ENCODE measurements at regions not wholly inside any gene's neighbourhood (a gene's known extent, or its start where the extent isn't known, plus 50 kb on each side); places are given as distances from the start of the nearest gene placed in this dataset.

DNA sequence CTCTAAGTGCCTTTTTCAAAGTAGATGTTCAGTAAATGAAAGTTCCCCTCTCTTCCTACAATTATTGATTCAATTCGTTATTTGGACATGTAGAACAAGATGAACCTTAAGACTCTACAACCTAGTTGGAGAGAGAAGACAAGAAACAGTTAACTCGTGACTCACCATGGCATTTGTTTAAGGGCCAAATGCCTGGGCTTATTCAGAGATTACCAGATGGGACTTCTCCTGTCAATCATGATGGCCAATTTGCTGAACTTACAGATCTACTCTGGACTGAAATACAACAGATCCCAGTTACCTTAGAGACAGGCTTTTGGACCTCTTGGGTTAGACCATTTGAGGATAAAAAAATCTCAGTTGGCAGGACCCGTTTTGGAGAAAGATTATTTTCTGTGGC, 93.5 kb downstream of the C1orf94 start:
- no peak for DNase-seq

DNA sequence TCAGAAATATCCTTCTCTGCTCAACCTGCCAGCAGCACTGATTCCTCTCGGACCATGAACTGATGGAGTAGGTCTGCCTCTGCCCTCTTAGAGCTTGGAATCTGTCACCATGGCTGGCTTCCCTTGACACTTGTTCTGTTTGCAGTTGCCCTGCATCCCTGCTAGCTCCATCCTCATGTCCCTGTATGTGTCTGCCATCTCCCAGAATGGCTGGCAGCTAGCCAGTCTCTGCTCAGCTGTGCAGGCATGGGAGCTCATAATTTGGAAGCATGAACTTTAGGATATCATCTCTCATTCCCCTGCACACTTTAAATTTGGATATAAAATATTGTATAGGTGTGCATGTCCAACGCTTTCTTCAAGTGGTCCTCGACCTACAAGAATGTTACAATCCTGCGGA, 95.4 kb downstream of the C1orf94 start:
- no peak for DNase-seq

DNA sequence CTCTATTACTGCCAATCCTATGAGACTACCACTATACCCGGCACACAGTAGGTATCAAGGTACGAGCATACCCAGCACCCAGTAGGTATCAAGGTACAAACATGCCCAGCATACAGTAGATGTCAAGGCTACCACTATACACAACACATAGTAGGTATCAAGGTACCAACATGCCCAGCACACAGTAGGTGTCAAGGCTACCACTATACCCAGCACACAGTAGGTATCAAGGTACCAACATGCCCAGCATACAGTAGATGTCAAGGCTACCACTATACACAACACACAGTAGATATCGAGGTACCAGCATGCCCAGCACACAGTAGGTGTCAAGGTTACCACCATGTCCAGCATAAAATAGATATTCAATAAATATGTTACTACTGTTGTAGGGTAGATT, 98.4 kb downstream of the C1orf94 start:
- no peak for DNase-seq

- DNase-seq, result no peak
Measured at GRCh38 chr1:34276606-34277005, 99.9 kb downstream of the C1orf94 start.

- DNase-seq, result no peak
Measured at GRCh38 chr1:34277150-34277549, 100.4 kb downstream of the C1orf94 start.

GRCh38 chr1:34278211-34278610, 101.5 kb downstream of the C1orf94 start:
- DNase-seq, result no peak

DNA sequence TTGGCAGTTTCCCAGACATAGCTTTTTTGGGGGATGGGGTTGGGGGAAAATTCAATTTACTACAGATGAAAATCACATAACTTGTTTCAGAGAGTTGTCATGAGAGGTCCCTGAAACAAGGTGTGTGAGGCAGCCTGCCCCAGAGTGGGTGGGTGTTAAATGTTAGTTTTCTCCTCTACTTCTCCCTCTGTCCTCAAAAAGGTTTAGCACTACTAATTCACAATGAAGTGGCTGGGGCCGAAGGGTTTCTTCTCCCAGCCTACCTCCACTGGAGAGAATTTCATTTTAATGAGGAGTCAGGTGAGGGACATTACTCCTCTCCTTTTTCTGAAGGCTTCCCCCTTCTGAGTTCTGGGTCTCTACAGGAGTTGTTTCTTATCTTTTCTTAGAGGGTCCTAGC, 103.3 kb downstream of the C1orf94 start:
- no peak for DNase-seq

- no peak for DNase-seq
Measured at GRCh38 chr1:34280509-34280908, 103.8 kb downstream of the C1orf94 start.

- DNase-seq, result no peak
Measured at GRCh38 chr1:34283142-34283541, 106.4 kb downstream of the C1orf94 start.

- DNase-seq, result peak in 1 of 2 experiments; percentile 20
Measured at GRCh38 chr1:34286511-34286910, 109.8 kb downstream of the C1orf94 start.

GRCh38 chr1:34290831-34291230, 114.1 kb downstream of the C1orf94 start:
- no peak for DNase-seq

DNA sequence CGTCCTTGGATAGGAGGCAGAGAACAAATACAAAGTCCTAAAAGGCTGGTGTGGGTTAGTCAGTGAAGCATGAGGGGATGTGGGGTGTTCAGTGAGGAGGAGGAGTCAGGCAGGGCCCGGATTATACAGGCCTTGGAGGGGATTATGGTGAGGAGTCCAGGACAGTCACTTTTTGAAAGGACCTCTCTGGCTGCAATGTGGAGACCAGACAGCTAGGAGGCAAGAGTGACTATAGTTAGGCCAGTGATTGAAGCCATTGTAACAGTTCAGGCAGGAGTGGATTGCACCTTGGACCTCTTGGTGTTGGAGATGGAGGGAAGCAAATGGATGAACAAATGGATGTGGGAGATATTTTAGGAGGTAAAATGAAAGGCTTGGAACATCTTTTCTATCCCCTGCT, 115.8 kb downstream of the C1orf94 start:
- DNase-seq, result peak in 1 of 2 experiments; percentile 17

GRCh38 chr1:34296059-34296458, 119.4 kb downstream of the C1orf94 start:
- DNase-seq, result no peak

- DNase-seq, result no peak
Measured at GRCh38 chr1:34302798-34303197, 126.1 kb downstream of the C1orf94 start.

DNA sequence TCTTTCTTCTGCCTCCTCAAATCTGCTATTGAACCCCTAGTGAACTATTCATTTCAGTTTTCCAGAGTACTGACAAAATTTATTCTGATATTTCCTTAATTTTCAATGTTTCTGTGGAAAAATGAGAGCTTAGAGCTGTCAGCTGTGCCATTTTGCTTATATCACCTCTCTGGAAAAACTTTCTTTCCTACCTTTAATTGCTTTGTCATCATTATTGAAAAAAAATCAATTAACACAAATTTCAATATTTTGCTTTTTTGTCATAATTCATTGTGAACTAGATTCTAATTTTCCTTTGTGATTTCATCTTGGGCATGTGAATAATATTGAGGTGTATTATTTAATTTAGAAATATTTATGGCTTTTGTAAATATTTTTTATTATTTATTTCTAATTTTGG, 126.5 kb downstream of the C1orf94 start:
- DNase-seq, result no peak

DNA sequence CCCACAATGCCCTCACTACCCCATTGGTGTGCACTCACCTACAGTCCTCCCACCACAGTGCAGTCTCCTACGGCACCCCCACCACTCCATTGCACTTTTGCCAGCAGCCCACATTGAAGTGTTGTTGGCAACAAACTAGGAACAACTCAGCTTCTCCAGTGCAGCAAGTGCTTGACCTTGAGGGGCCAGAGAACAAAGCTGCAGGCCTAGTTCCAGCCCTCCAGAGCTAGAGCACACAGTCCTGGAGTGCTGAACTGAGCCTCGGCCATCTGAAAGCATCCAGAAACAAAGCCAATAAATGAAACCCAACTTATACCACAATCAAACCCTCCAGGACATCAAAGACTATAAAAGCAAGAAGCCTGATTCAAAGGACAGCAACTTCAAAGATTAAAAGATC, 129.9 kb downstream of the C1orf94 start:
- no peak for DNase-seq

- no peak for DNase-seq
Measured at GRCh38 chr1:34312359-34312758, 135.7 kb downstream of the C1orf94 start.

GRCh38 chr1:34315974-34316373, 139.3 kb downstream of the C1orf94 start:
- DNase-seq, result no peak

- no peak for DNase-seq
Measured at GRCh38 chr1:34316773-34317172, 140.1 kb downstream of the C1orf94 start.

DNA sequence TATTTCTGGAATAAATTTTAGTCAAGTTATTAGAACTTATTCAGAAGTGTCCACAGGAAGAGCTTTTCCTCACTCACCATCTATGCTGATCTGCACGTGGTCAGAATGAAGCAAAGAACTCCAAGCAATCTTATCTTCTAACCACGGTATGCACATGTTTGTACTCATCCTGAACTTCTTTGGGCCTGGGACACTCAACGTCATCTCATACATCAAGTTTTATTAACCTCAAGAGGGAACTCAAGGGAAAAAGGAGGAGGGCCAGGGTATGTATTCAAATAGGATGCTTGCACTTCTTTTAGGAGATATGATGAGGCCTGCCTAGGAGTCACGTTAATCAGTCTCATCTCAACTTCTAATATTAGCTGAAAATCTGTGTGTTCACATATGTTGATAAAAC, 142.5 kb downstream of the C1orf94 start:
- no peak for DNase-seq

- no peak for DNase-seq
Measured at GRCh38 chr1:34320053-34320669, 143.5 kb downstream of the C1orf94 start.

GRCh38 chr1:34322969-34323368, 146.3 kb downstream of the C1orf94 start:
- no peak for DNase-seq

GRCh38 chr1:34324879-34325440, 148.3 kb downstream of the C1orf94 start:
- DNase-seq, result no peak

GRCh38 chr1:34328281-34328799, 151.6 kb downstream of the C1orf94 start:
- peak in 1 of 2 experiments; percentile 14 for DNase-seq

DNA sequence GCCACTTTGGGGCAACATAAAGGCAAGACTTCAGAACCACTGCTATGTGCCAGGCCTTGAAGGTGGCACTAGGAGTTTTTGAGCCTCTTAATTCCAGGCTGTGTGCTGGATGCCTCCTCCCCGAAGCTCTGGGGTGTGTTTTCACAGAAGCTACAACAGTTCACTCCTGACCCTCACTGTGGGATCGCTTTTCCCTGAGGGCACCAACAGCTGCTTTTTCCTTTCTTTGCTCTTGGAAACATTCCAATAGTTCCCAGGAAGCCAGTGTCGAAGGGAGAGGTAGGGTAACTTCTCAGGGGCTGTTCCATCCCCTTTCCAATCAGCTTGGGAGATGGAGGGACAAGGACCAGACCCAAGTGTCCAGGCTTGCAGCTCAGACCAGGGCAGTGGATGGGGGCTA, 153.4 kb downstream of the C1orf94 start:
- no peak for DNase-seq

Data from NCI-H526 (cell line).